Stomach (tissue), 4 donors: ENCODE measurements at regions not wholly inside any gene's neighbourhood (a gene's known extent, or its start where the extent isn't known, plus 50 kb on each side); places are given as distances from the start of the nearest gene placed in this dataset.

Source experiments
- CTCF ChIP-seq, 7 experiments: fragments of 450-650 bp in 4 of 7; fragments of 200-600 bp in 3 of 7; sonication (generic) in 3 of 7; IDR thresholded peaks; one replicate each; pipeline ENCODE4 v1.5.1; 2016 to 2019; ENCODE audit warnings: antibody characterized with exemption in 7 of 7, control low read depth in 2 of 7, mild to moderate bottlenecking in 1 of 7
- EP300 ChIP-seq: sonication (generic); formaldehyde crosslinking; IDR thresholded peaks from one replicate; pipeline ENCODE4 v1.6.1; 2017; ENCODE audit warnings: antibody characterized with exemption
- POLR2A ChIP-seq, 4 donors: fragments of 450-650 bp; IDR thresholded peaks; one replicate each; pipeline ENCODE4 v1.6.1; 2016; ENCODE audit warnings: antibody characterized with exemption in 4 of 4, control low read depth in 2 of 4, mild to moderate bottlenecking in 1 of 4, moderate library complexity in 1 of 4
- POLR2AphosphoS5 ChIP-seq, 3 donors: sonication (generic); formaldehyde crosslinking; IDR thresholded peaks; one replicate each; pipeline ENCODE4 v1.6.1; 2016; ENCODE audit warnings: antibody characterized with exemption in 3 of 3

DNA sequence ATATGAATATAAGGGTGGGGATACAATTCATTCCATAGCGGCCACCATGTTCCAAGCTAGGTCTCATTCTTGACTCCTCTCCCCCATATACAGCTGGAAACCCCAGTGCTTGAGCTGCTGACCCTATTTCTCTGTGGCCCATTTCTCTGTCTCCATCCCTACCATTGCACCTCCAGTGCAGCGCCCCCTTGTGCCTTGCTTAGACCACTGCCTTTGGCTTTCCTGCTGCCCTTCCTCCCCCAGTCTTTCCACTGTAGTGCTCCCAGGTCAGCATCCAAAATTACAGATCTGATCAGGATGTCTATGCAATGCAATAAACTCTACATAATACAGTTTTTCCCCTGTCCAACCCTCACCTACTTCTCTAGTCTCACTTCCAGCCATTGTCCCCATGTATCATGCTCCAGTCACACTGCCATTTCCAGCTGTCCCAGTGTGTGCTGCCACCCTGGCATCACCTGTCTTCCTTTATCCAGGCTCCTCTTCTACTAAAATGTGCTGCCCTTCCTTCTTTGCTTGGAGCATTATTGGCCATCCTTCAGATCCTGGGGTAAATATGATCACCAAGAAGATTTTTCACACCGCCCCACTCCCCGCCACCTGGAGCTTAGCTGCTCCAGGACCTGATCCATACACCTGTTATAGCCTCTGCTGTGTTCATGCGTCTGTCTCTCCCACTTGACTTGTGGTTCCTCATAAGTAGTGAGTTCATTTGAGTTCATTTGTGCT lies 199.4 kb upstream of the IPO5 start:
- TF ChIP-seq CTCF (IDR thresholded peaks at IDR 0.05) (no peak), POLR2A (IDR thresholded peaks at IDR 0.05) (no peak), EP300 (no peak), POLR2AphosphoS5 (IDR thresholded peaks at IDR 0.05) (no peak)
